RWPE2 (cell line): ENCODE measurements at regions not wholly inside any gene's neighbourhood (a gene's known extent, or its start where the extent isn't known, plus 50 kb on each side); places are given as distances from the start of the nearest gene placed in this dataset.

ENCODE experiments used
- ATAC-seq: fragments of 200-7000 bp; cut with Tn5 transposase; 3 replicates; pipeline ENCODE4 v1.9.1; 2021; ENCODE audit warnings: low read depth
- DNase-seq: peaks from one replicate; pipeline ENCODE4 v3.0.0-alpha.2; 2020; ENCODE audit warnings: low spot score
- H3K27ac ChIP-seq: fragments of 450-650 bp; 2 replicates; pipeline ENCODE4 v1.5.1; 2017; ENCODE audit warnings: mild to moderate bottlenecking; ENCODE audit not compliant: poor library complexity, severe bottlenecking
- H3K27me3 ChIP-seq: fragments of 250-450 bp; sonication (Bioruptor Pico); 2 replicates; pipeline ENCODE4 v1.5.1; 2021; ENCODE audit warnings: mild to moderate bottlenecking, moderate library complexity; ENCODE audit not compliant: insufficient read depth, poor library complexity, severe bottlenecking
- H3K36me3 ChIP-seq: fragments of 250-450 bp; sonication (Bioruptor Pico); 2 replicates; pipeline ENCODE4 v1.5.1; 2020; ENCODE audit warnings: low read depth, mild to moderate bottlenecking, moderate library complexity
- H3K4me1 ChIP-seq: fragments of 250-450 bp; sonication (Bioruptor Pico); 2 replicates; pipeline ENCODE4 v1.5.1; 2021; ENCODE audit warnings: mild to moderate bottlenecking, moderate library complexity; ENCODE audit not compliant: insufficient read depth, poor library complexity, severe bottlenecking
- H3K4me3 ChIP-seq: fragments of 250-450 bp; sonication (Bioruptor Pico); 2 replicates; pipeline ENCODE4 v1.5.1; 2021; ENCODE audit warnings: mild to moderate bottlenecking, moderate library complexity; ENCODE audit not compliant: severe bottlenecking
- H3K9me3 ChIP-seq: fragments of 250-450 bp; sonication (Bioruptor Pico); 2 replicates; pipeline ENCODE4 v1.5.1; 2021; ENCODE audit warnings: mild to moderate bottlenecking, moderate library complexity; ENCODE audit not compliant: severe bottlenecking
- TF ChIP-seq, protein P1 (sequence below): fragments of 450-650 bp; IDR thresholded peaks from one replicate; pipeline ENCODE4 v1.5.1; 2017; ENCODE audit warnings: mild to moderate bottlenecking, moderate library complexity; ENCODE audit not compliant: poor library complexity, severe bottlenecking

DNA sequence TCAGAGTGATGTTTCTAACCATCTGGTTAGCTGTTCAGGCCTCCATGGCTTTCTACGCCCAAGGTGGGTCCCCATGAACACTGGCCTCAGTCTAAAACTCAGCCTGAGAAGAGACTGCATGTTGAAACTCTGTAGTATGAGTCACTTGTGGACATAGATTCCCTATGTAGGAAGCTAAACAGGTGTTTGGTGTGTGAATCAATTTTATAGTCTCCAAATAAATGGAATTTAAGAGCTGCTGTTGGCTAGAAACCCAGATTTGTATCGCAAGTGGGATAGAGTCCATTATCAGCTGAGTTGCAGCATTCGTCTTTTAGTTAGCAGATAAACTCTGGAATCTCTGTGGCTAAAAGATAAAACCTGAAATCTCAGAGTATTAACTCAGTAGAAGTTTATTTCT, 131.4 kb downstream of the KCNS3 start:
- H3K4me1 ChIP-seq, result no peaks in the 10 kb centered on the region
- H3K4me3 ChIP-seq, result no peak overlapping the region
- no peak overlapping the region for H3K27ac ChIP-seq
- no peaks in the 10 kb centered on the region for H3K27me3 ChIP-seq
- TF ChIP-seq, protein P1, sequence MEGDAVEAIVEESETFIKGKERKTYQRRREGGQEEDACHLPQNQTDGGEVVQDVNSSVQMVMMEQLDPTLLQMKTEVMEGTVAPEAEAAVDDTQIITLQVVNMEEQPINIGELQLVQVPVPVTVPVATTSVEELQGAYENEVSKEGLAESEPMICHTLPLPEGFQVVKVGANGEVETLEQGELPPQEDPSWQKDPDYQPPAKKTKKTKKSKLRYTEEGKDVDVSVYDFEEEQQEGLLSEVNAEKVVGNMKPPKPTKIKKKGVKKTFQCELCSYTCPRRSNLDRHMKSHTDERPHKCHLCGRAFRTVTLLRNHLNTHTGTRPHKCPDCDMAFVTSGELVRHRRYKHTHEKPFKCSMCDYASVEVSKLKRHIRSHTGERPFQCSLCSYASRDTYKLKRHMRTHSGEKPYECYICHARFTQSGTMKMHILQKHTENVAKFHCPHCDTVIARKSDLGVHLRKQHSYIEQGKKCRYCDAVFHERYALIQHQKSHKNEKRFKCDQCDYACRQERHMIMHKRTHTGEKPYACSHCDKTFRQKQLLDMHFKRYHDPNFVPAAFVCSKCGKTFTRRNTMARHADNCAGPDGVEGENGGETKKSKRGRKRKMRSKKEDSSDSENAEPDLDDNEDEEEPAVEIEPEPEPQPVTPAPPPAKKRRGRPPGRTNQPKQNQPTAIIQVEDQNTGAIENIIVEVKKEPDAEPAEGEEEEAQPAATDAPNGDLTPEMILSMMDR, result no peak
- no peaks in the 10 kb centered on the region for H3K9me3 ChIP-seq
- ATAC-seq, result no peak
- no peak for DNase-seq
- no peaks in the 10 kb centered on the region for H3K36me3 ChIP-seq

- H3K4me3 ChIP-seq, result no peak overlapping the region
- no peak overlapping the region for H3K27ac ChIP-seq
- H3K27me3 ChIP-seq, result no peaks in the 10 kb centered on the region
- DNase-seq (no peak), ATAC-seq (no peak)
- H3K4me1 ChIP-seq, result no peaks in the 10 kb centered on the region
- H3K9me3 ChIP-seq, result no peaks in the 10 kb centered on the region
- H3K36me3 ChIP-seq, result no peaks in the 10 kb centered on the region
- TF ChIP-seq, protein P1, result no peak
Measured at GRCh38 chr2:18005411-18005810, 126.9 kb downstream of the KCNS3 start.

GRCh38 chr2:18001671-18002070, 123.2 kb downstream of the KCNS3 start:
- Histone ChIP-seq H3K4me1 (no peaks in the 10 kb centered on the region), H3K27ac (no peak overlapping the region), H3K27me3 (no peaks in the 10 kb centered on the region), H3K4me3 (no peak overlapping the region), H3K9me3 (peaks cover 4% of the 10 kb centered on the region), H3K36me3 (no peaks in the 10 kb centered on the region)
- DNase-seq (no peak), ATAC-seq (no peak)
- TF ChIP-seq, protein P1, result no peak

DNA sequence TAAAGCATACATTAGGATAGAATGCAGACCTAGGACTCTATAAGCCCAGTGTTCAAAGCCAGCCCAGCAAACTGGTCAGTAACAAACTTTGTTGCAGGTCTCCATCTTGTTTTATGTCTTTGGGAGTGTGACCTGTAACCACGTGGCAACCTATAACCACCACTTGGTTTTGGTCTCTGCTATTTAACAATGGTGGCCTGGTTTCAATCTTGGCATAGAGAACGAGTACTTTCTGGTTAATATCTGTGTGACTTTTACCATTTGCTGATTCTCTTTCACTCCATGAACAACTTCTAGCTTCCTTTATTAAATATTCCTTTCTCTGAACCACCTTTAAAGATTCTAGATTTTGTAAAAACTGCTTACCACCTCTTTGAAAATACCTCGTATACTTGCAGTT, 118.5 kb downstream of the KCNS3 start:
- Histone ChIP-seq H3K4me1 (no peaks in the 10 kb centered on the region), H3K4me3 (no peak overlapping the region), H3K27me3 (no peaks in the 10 kb centered on the region), H3K36me3 (no peaks in the 10 kb centered on the region), H3K27ac (no peak overlapping the region), H3K9me3 (peaks cover 4% of the 10 kb centered on the region)
- TF ChIP-seq, protein P1, result no peak
- DNase-seq (no peak), ATAC-seq (no peak)

DNA sequence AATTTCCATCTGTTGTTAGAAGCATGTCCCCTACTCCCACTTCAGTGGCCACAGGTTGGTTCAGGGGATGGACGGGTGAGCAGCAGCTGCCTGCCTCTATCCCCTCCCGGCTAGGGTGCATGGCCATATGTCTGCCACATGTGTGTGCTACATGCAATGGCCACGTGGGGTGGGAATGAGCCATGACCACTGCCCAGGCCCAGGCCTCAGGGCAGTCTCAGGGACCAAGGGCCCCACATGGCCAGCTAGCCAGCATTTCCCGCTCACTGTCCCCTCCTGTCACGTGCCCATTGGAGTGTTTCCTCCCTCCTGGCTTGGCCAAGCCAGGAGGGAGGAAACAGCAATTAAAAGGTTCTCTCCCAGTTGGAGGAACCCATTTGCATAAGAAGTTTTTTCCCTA, 117.1 kb downstream of the KCNS3 start:
- no peaks in the 10 kb centered on the region for H3K4me1 ChIP-seq
- no peak overlapping the region for H3K27ac ChIP-seq
- DNase-seq, result no peak
- no peak for ATAC-seq
- H3K27me3 ChIP-seq, result no peaks in the 10 kb centered on the region
- TF ChIP-seq, protein P1, result no peak
- H3K36me3 ChIP-seq, result no peaks in the 10 kb centered on the region
- peaks cover 4% of the 10 kb centered on the region for H3K9me3 ChIP-seq
- H3K4me3 ChIP-seq, result no peak overlapping the region
